Cardiac muscle cell (in vitro differentiated cells and primary cell): ENCODE measurements at regions not wholly inside any gene's neighbourhood (a gene's known extent, or its start where the extent isn't known, plus 50 kb on each side); places are given as distances from the start of the nearest gene placed in this dataset.

Source experiments
- DNase-seq, 2 donors: peaks; one replicate each; pipeline versions ENCODE4 v3.0.0 to v3.0.0-alpha.2; 2010 to 2017; ENCODE audit warnings: low read depth in 1 of 2, low spot score in 1 of 2
- H3K27ac ChIP-seq: fragments of 200-600 bp; sonication (generic); 2 replicates; pipeline ENCODE4 v1.5.1; 2016
- H3K27me3 ChIP-seq: fragments of 200-600 bp; sonication (generic); 2 replicates; pipeline ENCODE4 v1.6.0; 2016; ENCODE audit warnings: control low read depth
- H3K36me3 ChIP-seq: fragments of 200-600 bp; sonication (generic); 2 replicates; pipeline ENCODE4 v1.5.1; 2016; ENCODE audit warnings: control low read depth
- H3K4me1 ChIP-seq: fragments of 200-600 bp; sonication (generic); 2 replicates; pipeline ENCODE4 v1.8.1; 2017; ENCODE audit warnings: low read depth, mild to moderate bottlenecking, mixed run types
- H3K4me3 ChIP-seq: fragments of 200-600 bp; sonication (generic); 2 replicates; pipeline ENCODE4 v1.5.1; 2016; ENCODE audit warnings: mild to moderate bottlenecking
- H3K9me3 ChIP-seq: fragments of 200-600 bp; sonication (generic); 2 replicates; pipeline ENCODE4 v1.5.1; 2017; ENCODE audit warnings: low read depth, mild to moderate bottlenecking, control low read depth
- CTCF ChIP-seq: IDR thresholded peaks from 2 replicates; pipeline ENCODE4 v1.5.1; 2012; ENCODE audit warnings: low read depth, mild to moderate bottlenecking, low read length

GRCh38 chr2:234143896-234144295 lies 93.4 kb downstream of the SPP2 start:
- no peak overlapping the region for H3K4me3 ChIP-seq
- H3K9me3 ChIP-seq = no peaks in the 10 kb centered on the region
- no peaks in the 10 kb centered on the region for H3K36me3 ChIP-seq
- no peak for DNase-seq
- no peaks in the 10 kb centered on the region for H3K4me1 ChIP-seq
- H3K27me3 ChIP-seq = no peaks in the 10 kb centered on the region
- H3K27ac ChIP-seq = no peak overlapping the region
- no peak for TF ChIP-seq CTCF

- H3K9me3 ChIP-seq = no peaks in the 10 kb centered on the region
- H3K4me3 ChIP-seq = no peak overlapping the region
- no peak overlapping the region for H3K27ac ChIP-seq
- TF ChIP-seq CTCF = no peak
- H3K36me3 ChIP-seq = no peaks in the 10 kb centered on the region
- no peaks in the 10 kb centered on the region for H3K4me1 ChIP-seq
- no peak for DNase-seq
- no peaks in the 10 kb centered on the region for H3K27me3 ChIP-seq
Measured at GRCh38 chr2:234142530-234142929, 92.0 kb downstream of the SPP2 start.

- DNase-seq = no peak
- H3K36me3 ChIP-seq = no peaks in the 10 kb centered on the region
- H3K4me3 ChIP-seq = no peak overlapping the region
- H3K27me3 ChIP-seq = no peaks in the 10 kb centered on the region
- TF ChIP-seq CTCF = no peak
- H3K27ac ChIP-seq = no peak overlapping the region
- no peaks in the 10 kb centered on the region for H3K9me3 ChIP-seq
- H3K4me1 ChIP-seq = no peaks in the 10 kb centered on the region
Measured at GRCh38 chr2:234139755-234140154, 89.3 kb downstream of the SPP2 start.

- Histone ChIP-seq H3K36me3 (no peaks in the 10 kb centered on the region), H3K9me3 (no peaks in the 10 kb centered on the region), H3K4me3 (no peak overlapping the region), H3K27ac (no peak overlapping the region), H3K4me1 (no peaks in the 10 kb centered on the region), H3K27me3 (no peaks in the 10 kb centered on the region)
- TF ChIP-seq CTCF = no peak
- DNase-seq = no peak
Measured at GRCh38 chr2:234138836-234139235, 88.3 kb downstream of the SPP2 start.

GRCh38 chr2:234137400-234138014 lies 87.0 kb downstream of the SPP2 start:
- Histone ChIP-seq H3K9me3 (no peaks in the 10 kb centered on the region), H3K36me3 (no peaks in the 10 kb centered on the region), H3K27me3 (no peaks in the 10 kb centered on the region), H3K4me3 (no peak overlapping the region), H3K27ac (no peak overlapping the region), H3K4me1 (no peaks in the 10 kb centered on the region)
- TF ChIP-seq CTCF = no peak
- DNase-seq = peak in 1 of 2 donors; percentile 62
